ENCODE measurements at regions not wholly inside any gene's neighbourhood (a gene's known extent, or its start where the extent isn't known, plus 50 kb on each side); places are given as distances from the start of the nearest gene placed in this dataset.

DNA sequence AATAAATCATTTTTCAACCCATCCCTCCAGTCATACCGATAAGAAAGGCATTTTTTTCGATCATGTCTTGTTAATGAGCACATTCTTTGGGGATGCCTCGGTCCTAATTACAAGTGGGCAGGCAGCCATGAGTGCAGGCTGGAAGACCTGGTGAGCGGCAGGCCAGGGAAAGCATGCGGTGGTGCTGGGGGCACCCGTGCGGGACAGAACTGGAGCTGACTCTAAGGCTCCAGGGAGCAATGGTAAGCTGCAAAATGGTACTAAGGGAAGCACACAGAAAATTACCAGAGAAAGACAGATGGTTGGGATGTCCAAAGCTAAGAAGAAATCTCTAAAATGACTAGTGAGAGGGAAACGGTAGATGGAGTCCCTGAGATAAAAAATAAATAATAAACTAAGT, 411.0 kb upstream of the AGA start:
- TF ChIP-seq, protein P1, sequence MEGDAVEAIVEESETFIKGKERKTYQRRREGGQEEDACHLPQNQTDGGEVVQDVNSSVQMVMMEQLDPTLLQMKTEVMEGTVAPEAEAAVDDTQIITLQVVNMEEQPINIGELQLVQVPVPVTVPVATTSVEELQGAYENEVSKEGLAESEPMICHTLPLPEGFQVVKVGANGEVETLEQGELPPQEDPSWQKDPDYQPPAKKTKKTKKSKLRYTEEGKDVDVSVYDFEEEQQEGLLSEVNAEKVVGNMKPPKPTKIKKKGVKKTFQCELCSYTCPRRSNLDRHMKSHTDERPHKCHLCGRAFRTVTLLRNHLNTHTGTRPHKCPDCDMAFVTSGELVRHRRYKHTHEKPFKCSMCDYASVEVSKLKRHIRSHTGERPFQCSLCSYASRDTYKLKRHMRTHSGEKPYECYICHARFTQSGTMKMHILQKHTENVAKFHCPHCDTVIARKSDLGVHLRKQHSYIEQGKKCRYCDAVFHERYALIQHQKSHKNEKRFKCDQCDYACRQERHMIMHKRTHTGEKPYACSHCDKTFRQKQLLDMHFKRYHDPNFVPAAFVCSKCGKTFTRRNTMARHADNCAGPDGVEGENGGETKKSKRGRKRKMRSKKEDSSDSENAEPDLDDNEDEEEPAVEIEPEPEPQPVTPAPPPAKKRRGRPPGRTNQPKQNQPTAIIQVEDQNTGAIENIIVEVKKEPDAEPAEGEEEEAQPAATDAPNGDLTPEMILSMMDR (conservative IDR thresholded peaks at IDR 0.05; ENCODE audit: low read depth, low read length) = no peak
- no peak for TF ChIP-seq EZH2 (IDR thresholded peaks at IDR 0.05; ENCODE audit: borderline replicate concordance, low read depth, low read length, poor library complexity, severe bottlenecking)
